GM12878 (cell line): ENCODE measurements at regions not wholly inside any gene's neighbourhood (a gene's known extent, or its start where the extent isn't known, plus 50 kb on each side); places are given as distances from the start of the nearest gene placed in this dataset.

Experiments used
- ATF2 ChIP-seq: IDR thresholded peaks from 2 replicates; pipeline ENCODE4 v1.6.1; 2012; ENCODE audit warnings: low read length, inconsistent platforms
- CTCF ChIP-seq, 3 experiments: IDR thresholded peaks in 2 of 3; conservative IDR thresholded peaks in 1 of 3; 2 replicates each; pipeline ENCODE4 v1.5.1; 2011; ENCODE audit warnings: low read depth in 3 of 3, low read length in 3 of 3, mild to moderate bottlenecking in 3 of 3, control low read depth in 2 of 3, moderate library complexity in 2 of 3, inconsistent platforms in 1 of 3, mixed read lengths in 1 of 3; ENCODE audit not compliant: control insufficient read depth in 2 of 3, insufficient read depth in 1 of 3; ENCODE audit errors: extremely low read depth in 1 of 3
- DPF2 ChIP-seq: fragments of 450-650 bp; IDR thresholded peaks from 2 replicates; pipeline ENCODE4 v1.6.1; 2017; ENCODE audit warnings: mild to moderate bottlenecking
- EP300 ChIP-seq, 2 experiments: fragments of 150-350 bp in 1 of 2; IDR thresholded peaks; 2 replicates each; pipeline ENCODE4 v1.6.1; 2011 to 2012; ENCODE audit warnings: low read depth in 2 of 2, low read length in 2 of 2, borderline replicate concordance in 1 of 2, improper control_type of control experiment in 1 of 2, inconsistent platforms in 1 of 2; ENCODE audit not compliant: control insufficient read depth in 1 of 2
- EZH2 ChIP-seq: IDR thresholded peaks from 2 replicates; pipeline ENCODE4 v1.6.1; 2012; ENCODE audit warnings: low read depth, mild to moderate bottlenecking, control low read depth, inconsistent platforms, low read length, borderline replicate concordance; ENCODE audit not compliant: control insufficient read depth
- FOXM1 ChIP-seq: IDR thresholded peaks from 2 replicates; pipeline ENCODE4 v1.6.1; 2012; ENCODE audit warnings: low read depth, mild to moderate bottlenecking, inconsistent platforms, low read length, moderate library complexity
- HCFC1 ChIP-seq: fragments of 150-350 bp; IDR thresholded peaks from 2 replicates; pipeline ENCODE4 v1.6.1; 2014; ENCODE audit warnings: low read length
- IRF5 ChIP-seq: fragments of 450-650 bp; IDR thresholded peaks from 2 replicates; pipeline ENCODE4 v1.6.1; 2017; ENCODE audit warnings: borderline replicate concordance
- JUNB ChIP-seq: IDR thresholded peaks from 2 replicates; pipeline ENCODE4 v1.6.1; 2016; ENCODE audit warnings: antibody characterized with exemption, mild to moderate bottlenecking
- MAX ChIP-seq: IDR thresholded peaks from 2 replicates; pipeline ENCODE4 v1.6.1; 2012; ENCODE audit warnings: low read depth, low read length, improper control_type of control experiment
- PML ChIP-seq: IDR thresholded peaks from 2 replicates; pipeline ENCODE4 v1.6.1; 2012; ENCODE audit warnings: low read length, inconsistent platforms
- POLR2AphosphoS2 ChIP-seq: IDR thresholded peaks from 2 replicates; pipeline ENCODE4 v1.6.1; 2011; ENCODE audit warnings: low read depth, mild to moderate bottlenecking, low read length, improper control_type of control experiment, moderate library complexity
- USF1 ChIP-seq: IDR thresholded peaks from 2 replicates; pipeline ENCODE4 v1.6.1; 2011; ENCODE audit warnings: borderline replicate concordance, low read depth, mild to moderate bottlenecking, moderate library complexity, mixed read lengths, low read length; ENCODE audit not compliant: insufficient read depth; ENCODE audit errors: extremely low read length

- TF ChIP-seq CTCF (IDR thresholded peaks at IDR 0.05 in 2 of 3, conservative IDR thresholded peaks at IDR 0.05 in 1 of 3; ENCODE audit: control insufficient read depth in 2 of 3, extremely low read depth in 1 of 3, insufficient read depth in 1 of 3, low read depth in 3 of 3, low read length in 3 of 3) (no peak), PML (no peak), EP300 (IDR thresholded peaks at IDR 0.05; ENCODE audit: borderline replicate concordance in 1 of 2, control insufficient read depth in 1 of 2, low read depth in 2 of 2, low read length in 2 of 2) (no peak), HCFC1 (no peak), POLR2AphosphoS2 (no peak), DPF2 (no peak), EZH2 (no peak), IRF5 (no peak), FOXM1 (no peak), ATF2 (no peak), JUNB (no peak), USF1 (no peak), MAX (no peak)
Measured at GRCh38 chr2:129636692-129637091, 342.8 kb upstream of the RAB6C start.
